ENCODE measurements at regions not wholly inside any gene's neighbourhood (a gene's known extent, or its start where the extent isn't known, plus 50 kb on each side); places are given as distances from the start of the nearest gene placed in this dataset.

- no peak for TF ChIP-seq SUZ12 (IDR thresholded peaks at IDR 0.05; ENCODE audit: extremely low read depth, insufficient read depth, insufficient read length)
- no peak for TF ChIP-seq YY1 (IDR thresholded peaks at IDR 0.05; ENCODE audit: insufficient read depth, insufficient read length)
These were observed 169.8 kb upstream of the NCK2 start for GRCh38 chr2:105574796-105575344.

Measured in NT2/D1 (cell line).